GM10248 (cell line): ENCODE measurements at regions not wholly inside any gene's neighbourhood (a gene's known extent, or its start where the extent isn't known, plus 50 kb on each side); places are given as distances from the start of the nearest gene placed in this dataset.
"Not testable (repeated sequence)": the region's sequence is repeated elsewhere in the genome, so short reads cannot be mapped to it uniquely, and the experiment has no call there.

Experiments
- CTCF ChIA-PET: fragments of 300-600 bp; sonication (Branson Sonifier 250); formaldehyde crosslinking; extraction: SDS; loops from one replicate; lab custom pipeline; 2021; ENCODE audit warnings: antibody characterized with exemption; lab: Yijun Ruan, JAX
- POLR2A ChIA-PET: fragments of 350-650 bp; sonication (Branson Sonifier 250); formaldehyde crosslinking; extraction: SDS; loops from one replicate; lab custom pipeline; 2020; ENCODE audit warnings: antibody characterized with exemption; lab: Yijun Ruan, JAX
- DNase-seq: peaks from one replicate; pipeline ENCODE4 v3.0.0; 2012; ENCODE audit errors: extremely low spot score
- TF ChIP-seq, protein P1 (sequence below): IDR thresholded peaks from 2 replicates; pipeline ENCODE4 v1.5.1; 2012; ENCODE audit warnings: mild to moderate bottlenecking, low read depth; ENCODE audit errors: extremely low read depth, missing control alignments, control extremely low read depth

- TF ChIP-seq, protein P1, sequence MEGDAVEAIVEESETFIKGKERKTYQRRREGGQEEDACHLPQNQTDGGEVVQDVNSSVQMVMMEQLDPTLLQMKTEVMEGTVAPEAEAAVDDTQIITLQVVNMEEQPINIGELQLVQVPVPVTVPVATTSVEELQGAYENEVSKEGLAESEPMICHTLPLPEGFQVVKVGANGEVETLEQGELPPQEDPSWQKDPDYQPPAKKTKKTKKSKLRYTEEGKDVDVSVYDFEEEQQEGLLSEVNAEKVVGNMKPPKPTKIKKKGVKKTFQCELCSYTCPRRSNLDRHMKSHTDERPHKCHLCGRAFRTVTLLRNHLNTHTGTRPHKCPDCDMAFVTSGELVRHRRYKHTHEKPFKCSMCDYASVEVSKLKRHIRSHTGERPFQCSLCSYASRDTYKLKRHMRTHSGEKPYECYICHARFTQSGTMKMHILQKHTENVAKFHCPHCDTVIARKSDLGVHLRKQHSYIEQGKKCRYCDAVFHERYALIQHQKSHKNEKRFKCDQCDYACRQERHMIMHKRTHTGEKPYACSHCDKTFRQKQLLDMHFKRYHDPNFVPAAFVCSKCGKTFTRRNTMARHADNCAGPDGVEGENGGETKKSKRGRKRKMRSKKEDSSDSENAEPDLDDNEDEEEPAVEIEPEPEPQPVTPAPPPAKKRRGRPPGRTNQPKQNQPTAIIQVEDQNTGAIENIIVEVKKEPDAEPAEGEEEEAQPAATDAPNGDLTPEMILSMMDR = no peak
- ChIA-PET POLR2A (no interaction called here), CTCF (no interaction called here)
- no peak for DNase-seq
Measured at GRCh38 chr5:58317808-58318207, 142.1 kb downstream of the PLK2 start.

DNA sequence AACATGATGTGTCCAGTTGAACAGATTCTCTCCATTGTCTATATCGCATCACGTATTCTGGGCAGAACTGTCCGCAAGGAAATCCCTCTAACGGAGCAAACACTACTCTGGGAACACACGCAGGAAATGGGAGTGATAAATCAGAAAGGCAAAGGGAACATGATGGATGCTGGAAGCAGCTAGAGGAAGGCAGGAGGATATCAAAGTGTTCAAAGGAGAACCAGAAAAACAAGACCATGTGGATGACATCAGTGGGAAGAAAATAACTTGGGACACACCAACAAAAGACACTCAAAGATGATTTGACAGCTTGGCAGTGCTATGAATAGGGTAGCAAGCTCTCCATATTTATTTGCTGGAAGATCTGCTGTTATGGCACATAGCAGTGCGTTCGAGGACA is 142.9 kb downstream of the PLK2 start:
- TF ChIP-seq, protein P1 = no peak
- ChIA-PET CTCF (no interaction called here), POLR2A (no interaction called here)
- no peak for DNase-seq

GRCh38 chr5:58315794-58316193 is 144.1 kb downstream of the PLK2 start:
- DNase-seq = no peak
- ChIA-PET POLR2A (no interaction called here), CTCF (no interaction called here)
- TF ChIP-seq, protein P1 = no peak

GRCh38 chr5:58314356-58315210 is 145.3 kb downstream of the PLK2 start:
- POLR2A ChIA-PET = no interaction called here
- CTCF ChIA-PET = interaction anchor here (0.7 kb wide), 1 partner anchor 8 kb away, joined by 3 read pairs; no protein-coding TSS in a partner anchor
- DNase-seq = no peak
- TF ChIP-seq, protein P1 = no peak

DNA sequence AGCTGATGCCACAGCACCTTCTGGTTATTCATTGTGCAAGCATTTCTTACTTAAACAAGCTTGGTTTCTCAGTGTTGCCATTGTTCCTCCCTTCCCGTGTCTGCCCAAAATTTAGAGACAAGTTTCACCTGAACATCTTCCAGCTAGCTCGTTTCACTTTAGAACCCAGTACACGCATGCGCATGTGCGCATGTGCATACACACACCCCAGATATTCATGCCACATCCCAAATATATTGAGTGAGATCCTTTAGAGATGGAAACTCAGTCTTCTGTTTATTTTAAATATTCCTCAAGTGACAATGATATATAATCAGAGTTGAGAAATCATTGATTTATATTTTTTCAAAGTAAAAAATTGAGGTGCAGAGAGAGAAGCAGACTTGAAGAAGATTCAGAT is 147.6 kb downstream of the PLK2 start:
- ChIA-PET CTCF (interaction anchor here (1.0 kb wide), 1 partner anchor 14 kb away, joined by 4 read pairs; no protein-coding TSS in a partner anchor), POLR2A (no interaction called here)
- TF ChIP-seq, protein P1 = no peak
- no peak for DNase-seq

DNA sequence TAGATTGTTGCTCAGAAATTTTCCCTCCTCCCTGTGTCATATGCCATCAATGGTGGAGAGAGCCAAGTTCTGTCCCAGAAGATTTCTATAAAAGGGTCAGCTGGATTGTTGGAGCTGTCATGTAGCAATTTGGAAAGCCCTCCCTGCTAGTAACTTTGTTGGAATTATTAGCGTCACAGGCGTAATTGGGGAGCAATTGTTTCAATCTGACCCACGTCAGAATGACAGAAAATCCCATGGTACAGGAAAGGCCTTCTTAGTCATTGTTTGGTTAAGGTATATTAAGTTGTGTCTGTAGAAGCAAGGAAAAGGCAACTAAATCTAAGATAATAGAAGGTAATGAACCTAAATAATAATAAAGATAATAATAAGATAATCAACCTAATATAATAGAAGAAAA is 148.4 kb downstream of the PLK2 start:
- CTCF ChIA-PET = no interaction called here
- no peak for DNase-seq
- TF ChIP-seq, protein P1 = no peak
- POLR2A ChIA-PET = no interaction called here

DNA sequence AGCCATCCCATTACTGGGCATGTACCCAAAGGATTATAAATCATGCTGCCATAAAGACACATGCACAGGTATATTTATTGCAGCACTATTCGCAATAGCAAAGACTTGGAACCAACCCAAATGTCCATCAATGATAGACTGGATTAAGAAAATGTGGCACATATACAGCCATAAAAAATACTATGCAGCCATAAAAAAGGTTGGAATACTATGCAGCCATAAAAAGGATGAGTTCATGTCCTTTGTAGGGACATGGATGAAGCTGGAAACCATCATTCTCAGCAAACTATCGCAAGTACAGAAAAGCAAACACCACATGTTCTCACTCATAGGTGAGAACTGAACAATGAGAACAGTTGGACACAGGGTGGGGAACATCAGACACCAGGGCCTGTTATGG is 151.5 kb downstream of the PLK2 start:
- POLR2A ChIA-PET, CTCF ChIA-PET, DNase-seq: not testable (repeated sequence)
